Esophagus muscularis mucosa (tissue), 4 donors: ENCODE measurements at regions not wholly inside any gene's neighbourhood (a gene's known extent, or its start where the extent isn't known, plus 50 kb on each side); places are given as distances from the start of the nearest gene placed in this dataset.
"Not testable (repeated sequence)": the region's sequence is repeated elsewhere in the genome, so short reads cannot be mapped to it uniquely, and the experiment has no call there.

ENCODE experiments used
- DNase-seq: peaks from one replicate; pipeline ENCODE4 v3.0.0-alpha.2; 2017; ENCODE audit errors: extremely low spot score
- H3K27ac ChIP-seq, 4 donors: fragments of 200-600 bp; sonication (generic); replicated peaks in 1 of 4; 1 replicate in 3 of 4; 2 replicates in 1 of 4; pipeline ENCODE4 v1.5.1; 2016 to 2019; ENCODE audit warnings: mild to moderate bottlenecking in 1 of 4
- H3K27me3 ChIP-seq, 4 donors: fragments of 200-600 bp; sonication (generic); one replicate each; pipeline versions ENCODE4 v1.5.1 to v1.6.0; 2016 to 2019
- H3K36me3 ChIP-seq, 4 donors: fragments of 200-600 bp; sonication (generic); one replicate each; pipeline ENCODE4 v1.5.1; 2016 to 2019
- H3K4me1 ChIP-seq, 4 donors: fragments of 200-600 bp; sonication (generic); one replicate each; pipeline ENCODE4 v1.5.1; 2016 to 2019
- H3K4me3 ChIP-seq, 4 donors: fragments of 200-600 bp; sonication (generic); 1 replicate in 2 of 4; 2 replicates in 2 of 4; pipeline ENCODE4 v1.5.1; 2016 to 2019; ENCODE audit warnings: mild to moderate bottlenecking in 4 of 4, moderate library complexity in 1 of 4
- H3K9me3 ChIP-seq, 4 donors: fragments of 200-600 bp; sonication (generic); 1 replicate in 3 of 4; 2 replicates in 1 of 4; pipeline ENCODE4 v1.5.1; 2016 to 2019
- EP300 ChIP-seq: sonication (generic); formaldehyde crosslinking; IDR thresholded peaks from one replicate; pipeline ENCODE4 v1.6.1; 2017; ENCODE audit warnings: antibody characterized with exemption
- POLR2A ChIP-seq: fragments of 450-650 bp; IDR thresholded peaks from one replicate; pipeline ENCODE4 v1.6.1; 2017; ENCODE audit warnings: antibody characterized with exemption, moderate library complexity, mild to moderate bottlenecking, low read depth
- POLR2AphosphoS5 ChIP-seq, 2 donors: sonication (generic); formaldehyde crosslinking; IDR thresholded peaks; one replicate each; pipeline ENCODE4 v1.6.1; 2017; ENCODE audit warnings: antibody characterized with exemption in 2 of 2
- WGBS: methylation state at CpG from one replicate; pipeline ENCODE4 v1.1.5; 2018; 5-methylcytosine and 5-hydroxymethylcytosine counted together
- intact Hi-C: fragments of 100-400 bp; cut with DNase I; formaldehyde crosslinking; loops from one replicate; pipeline ENCODE4 v1.15.1; 2023
- TF ChIP-seq, protein P1 (sequence below), 3 experiments: fragments of 200-600 bp in 2 of 3; fragments of 450-650 bp in 1 of 3; sonication (generic) in 2 of 3; IDR thresholded peaks; one replicate each; pipeline ENCODE4 v1.5.1; 2017 to 2019; ENCODE audit warnings: antibody characterized with exemption in 3 of 3, mild to moderate bottlenecking in 2 of 3, moderate library complexity in 1 of 3

DNA sequence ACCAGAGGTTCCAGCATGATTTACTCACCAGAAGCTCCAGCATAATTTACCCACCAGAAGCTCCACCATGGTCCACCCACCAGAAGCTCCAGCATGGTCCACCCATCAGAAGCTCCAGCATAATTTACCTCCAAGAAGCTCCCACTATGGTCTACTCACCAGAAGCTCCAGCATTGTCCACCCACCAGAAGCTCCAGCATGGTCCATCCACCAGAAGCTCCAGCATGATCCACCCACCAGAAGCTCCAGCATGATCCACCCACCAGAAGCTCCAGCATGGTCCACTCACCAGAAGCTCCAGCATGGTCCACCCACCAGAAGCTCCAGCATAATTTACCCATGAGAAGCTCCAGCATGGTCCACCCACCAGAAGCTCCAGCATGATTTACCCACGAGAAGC is 4490.7 kb upstream of the OR11H1 start:
- DNase-seq, H3K4me1 ChIP-seq, H3K27ac ChIP-seq, H3K36me3 ChIP-seq, intact Hi-C loops, H3K4me3 ChIP-seq: not testable (repeated sequence)
- 54% methylated on average over 1 of the region's 1 CpG for WGBS
- Histone ChIP-seq H3K9me3 (peaks cover 0 to 85% (median 62%) of the 10 kb centered on the region in 4 donors), H3K27me3 (peaks cover 0 to 33% (median 0%) of the 10 kb centered on the region in 4 donors)

DNA sequence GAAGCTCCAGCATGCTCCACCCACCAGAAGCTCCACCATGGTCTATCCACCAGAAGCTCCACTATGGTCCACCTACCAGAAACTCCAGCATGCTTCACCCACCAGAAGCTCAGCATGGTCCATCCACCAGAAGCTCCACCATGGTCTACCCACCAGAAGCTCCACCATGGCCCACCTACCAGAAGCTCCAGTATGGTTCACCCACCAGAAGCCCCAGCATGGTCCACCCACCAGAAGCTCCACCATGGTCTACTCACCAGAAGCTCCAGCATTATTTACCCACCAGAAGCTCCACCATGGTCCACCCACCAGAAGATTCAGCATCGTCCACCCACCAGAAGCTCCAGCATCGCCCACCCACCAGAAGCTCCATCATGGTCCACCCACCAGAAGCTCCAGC is 4490.2 kb upstream of the OR11H1 start:
- H3K4me1 ChIP-seq, H3K36me3 ChIP-seq, intact Hi-C loops, H3K27ac ChIP-seq, H3K4me3 ChIP-seq: not testable (repeated sequence)
- Histone ChIP-seq H3K27me3 (peaks cover 0 to 29% (median 0%) of the 10 kb centered on the region in 4 donors), H3K9me3 (peaks cover 0 to 81% (median 58%) of the 10 kb centered on the region in 4 donors)
- 70% methylated on average over 2 of the region's 2 CpGs for WGBS
- DNase-seq: peak; percentile 97

DNA sequence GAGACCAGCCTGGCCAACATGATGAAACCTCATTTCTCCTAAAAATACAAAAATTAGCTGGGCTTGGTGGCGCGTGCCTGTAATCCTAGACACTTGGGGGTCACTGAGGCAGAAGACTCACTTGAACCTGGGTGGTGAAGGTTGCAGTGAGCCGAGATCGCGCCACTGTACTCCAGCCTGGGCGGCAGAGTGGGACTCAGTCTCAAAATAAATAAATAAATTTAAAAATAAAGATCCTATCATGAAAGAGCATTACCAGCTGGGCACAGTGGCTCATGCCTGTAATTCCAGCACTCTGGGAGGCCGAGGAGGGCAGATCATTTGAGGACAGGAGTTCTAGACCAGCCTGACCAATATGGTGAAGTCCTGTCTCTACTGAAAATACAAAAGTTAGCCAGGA is 4489.2 kb upstream of the OR11H1 start:
- Histone ChIP-seq H3K9me3 (peaks cover 0 to 78% (median 55%) of the 10 kb centered on the region in 4 donors), H3K27me3 (peaks cover 0 to 22% (median 0%) of the 10 kb centered on the region in 4 donors)
- H3K4me1 ChIP-seq, H3K27ac ChIP-seq, H3K4me3 ChIP-seq, intact Hi-C loops, H3K36me3 ChIP-seq: not testable (repeated sequence)
- peak; percentile 93 for DNase-seq
- 76% methylated on average over 7 of the region's 7 CpGs for WGBS

DNA sequence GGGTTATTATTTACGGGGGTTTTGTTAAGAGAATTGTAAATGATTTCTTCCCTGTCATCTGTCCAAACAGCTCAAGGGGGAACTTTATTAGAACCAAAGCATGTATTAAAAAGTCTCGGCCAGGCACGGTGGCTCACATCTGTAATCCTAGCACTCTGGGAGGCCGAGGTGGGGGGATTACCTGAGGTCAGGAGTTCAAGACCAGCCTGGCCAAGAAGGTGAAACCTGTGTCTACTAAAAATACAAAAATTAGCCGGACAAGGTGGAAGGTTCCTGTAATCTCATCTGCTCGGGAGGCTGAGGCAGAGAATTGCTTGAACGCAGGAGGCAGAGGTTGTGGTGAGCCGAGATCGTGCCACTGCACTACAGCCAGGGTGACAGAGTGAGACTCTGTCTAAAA is 4486.6 kb upstream of the OR11H1 start:
- Histone ChIP-seq H3K27me3 (peaks cover 0 to 15% (median 0%) of the 10 kb centered on the region in 4 donors), H3K9me3 (peaks cover 0 to 57% (median 42%) of the 10 kb centered on the region in 4 donors)
- WGBS: 67% methylated on average over 9 of the region's 9 CpGs
- H3K27ac ChIP-seq, H3K4me3 ChIP-seq, DNase-seq, H3K4me1 ChIP-seq, intact Hi-C loops, H3K36me3 ChIP-seq: not testable (repeated sequence)

DNA sequence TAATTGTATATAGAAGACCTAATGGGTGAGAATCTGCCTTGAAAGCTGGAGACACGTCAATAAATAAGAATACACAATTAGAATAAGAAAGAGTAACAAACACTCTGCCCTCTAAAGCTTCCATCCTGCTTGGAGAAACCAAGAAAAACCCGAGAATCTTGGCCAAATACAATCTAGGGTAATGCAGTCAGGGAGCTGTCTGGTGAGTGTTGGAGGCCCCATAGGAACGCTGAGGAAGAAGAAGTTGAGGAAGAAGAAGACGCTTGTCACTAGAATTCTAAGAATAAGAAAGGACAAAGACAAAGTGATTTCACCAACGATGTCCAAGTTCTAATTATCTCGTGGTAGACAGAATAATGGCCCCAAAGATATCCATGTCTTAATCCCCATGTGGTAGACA is 4485.9 kb upstream of the OR11H1 start:
- intact Hi-C loops: no loop called here
- no peaks in the 10 kb centered on the region for H3K4me1 ChIP-seq
- TF ChIP-seq POLR2AphosphoS5 (IDR thresholded peaks at IDR 0.05) (no peak), POLR2A (no peak), EP300 (no peak)
- TF ChIP-seq, protein P1, sequence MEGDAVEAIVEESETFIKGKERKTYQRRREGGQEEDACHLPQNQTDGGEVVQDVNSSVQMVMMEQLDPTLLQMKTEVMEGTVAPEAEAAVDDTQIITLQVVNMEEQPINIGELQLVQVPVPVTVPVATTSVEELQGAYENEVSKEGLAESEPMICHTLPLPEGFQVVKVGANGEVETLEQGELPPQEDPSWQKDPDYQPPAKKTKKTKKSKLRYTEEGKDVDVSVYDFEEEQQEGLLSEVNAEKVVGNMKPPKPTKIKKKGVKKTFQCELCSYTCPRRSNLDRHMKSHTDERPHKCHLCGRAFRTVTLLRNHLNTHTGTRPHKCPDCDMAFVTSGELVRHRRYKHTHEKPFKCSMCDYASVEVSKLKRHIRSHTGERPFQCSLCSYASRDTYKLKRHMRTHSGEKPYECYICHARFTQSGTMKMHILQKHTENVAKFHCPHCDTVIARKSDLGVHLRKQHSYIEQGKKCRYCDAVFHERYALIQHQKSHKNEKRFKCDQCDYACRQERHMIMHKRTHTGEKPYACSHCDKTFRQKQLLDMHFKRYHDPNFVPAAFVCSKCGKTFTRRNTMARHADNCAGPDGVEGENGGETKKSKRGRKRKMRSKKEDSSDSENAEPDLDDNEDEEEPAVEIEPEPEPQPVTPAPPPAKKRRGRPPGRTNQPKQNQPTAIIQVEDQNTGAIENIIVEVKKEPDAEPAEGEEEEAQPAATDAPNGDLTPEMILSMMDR (IDR thresholded peaks at IDR 0.05): no peak
- no peak overlapping the region for H3K27ac ChIP-seq
- H3K4me3 ChIP-seq: no peak overlapping the region
- 44% methylated on average over 6 of the region's 6 CpGs for WGBS
- peaks cover 0 to 50% (median 35%) of the 10 kb centered on the region in 4 donors for H3K9me3 ChIP-seq
- DNase-seq: no peak
- H3K36me3 ChIP-seq: no peaks in the 10 kb centered on the region
- H3K27me3 ChIP-seq: peaks cover 0 to 15% (median 0%) of the 10 kb centered on the region in 4 donors

DNA sequence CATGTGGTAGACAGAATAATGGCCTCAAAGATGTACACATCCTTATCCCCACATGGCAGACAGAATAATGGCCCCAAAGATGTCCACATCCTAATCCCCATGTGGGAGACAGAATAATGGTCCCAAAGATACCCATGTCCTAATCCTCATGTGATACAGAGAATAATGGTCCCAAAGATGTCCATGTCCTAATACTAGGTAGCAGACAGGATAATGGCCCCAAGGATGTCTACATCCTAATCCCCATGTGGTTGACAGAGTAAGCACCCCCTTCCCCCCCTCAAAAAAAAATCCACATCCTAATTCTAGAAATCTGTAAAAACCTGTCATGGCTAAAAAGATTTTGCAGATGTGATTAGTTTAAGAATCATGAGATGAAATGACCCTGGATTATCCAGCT is 4484.7 kb upstream of the OR11H1 start:
- intact Hi-C loops: not testable (repeated sequence)
- H3K9me3 ChIP-seq: peaks cover 0 to 39% (median 25%) of the 10 kb centered on the region in 4 donors
- peak; percentile 92 for DNase-seq

DNA sequence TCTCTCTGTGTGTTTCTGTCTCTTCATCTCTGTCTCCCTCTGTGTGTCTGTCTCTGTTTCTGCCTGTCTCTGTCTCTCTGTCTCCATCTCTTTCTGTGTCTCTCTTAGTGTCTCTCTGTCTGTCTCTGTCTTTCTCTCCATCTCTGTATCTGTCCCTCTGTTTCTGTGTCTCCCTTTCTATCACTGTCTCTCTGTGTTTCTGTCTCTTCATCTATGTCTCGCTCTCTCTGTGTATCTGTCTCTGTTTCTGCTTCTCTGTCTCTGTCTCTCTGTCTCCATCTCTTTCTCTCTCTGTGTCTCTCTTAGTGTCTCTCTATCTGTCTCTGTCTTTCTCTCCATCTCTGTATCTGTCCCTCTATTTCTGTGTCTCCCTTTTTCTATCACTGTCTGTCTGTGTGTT is 4479.1 kb upstream of the OR11H1 start:
- H3K4me3 ChIP-seq, intact Hi-C loops, H3K27ac ChIP-seq, H3K27me3 ChIP-seq, H3K36me3 ChIP-seq, H3K4me1 ChIP-seq, DNase-seq: not testable (repeated sequence)
- H3K9me3 ChIP-seq: peaks cover 0 to 11% (median 4%) of the 10 kb centered on the region in 4 donors
- WGBS: 84% methylated on average over 1 of the region's 1 CpG

More for the DNA sequence above, 4484.7 kb upstream of the OR11H1 start:
- H3K4me3 ChIP-seq, H3K27ac ChIP-seq, H3K36me3 ChIP-seq, H3K4me1 ChIP-seq: not testable (repeated sequence)
- peaks cover 0 to 15% (median 0%) of the 10 kb centered on the region in 4 donors for H3K27me3 ChIP-seq

DNA sequence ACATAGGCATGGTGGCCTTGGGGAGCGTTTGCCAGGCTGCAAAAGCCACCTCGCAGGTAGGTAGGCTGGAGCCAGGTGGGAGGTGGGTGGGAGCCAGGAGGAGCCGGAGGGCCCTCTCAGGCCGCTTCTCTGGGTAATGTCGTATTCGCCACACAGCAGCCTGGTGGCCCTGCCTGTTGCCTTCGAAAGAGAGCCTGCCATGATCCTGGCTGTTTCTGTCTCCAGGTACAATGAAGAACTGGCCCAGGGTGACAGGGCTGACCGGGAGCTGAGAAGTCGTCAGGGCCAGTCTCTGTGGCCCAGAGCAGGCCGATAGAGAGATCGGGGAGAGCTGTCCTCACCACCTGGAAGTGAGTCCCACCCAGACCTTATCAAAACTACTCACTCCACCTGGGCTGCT is 4477.8 kb upstream of the OR11H1 start:
- intact Hi-C loops, H3K4me1 ChIP-seq, H3K36me3 ChIP-seq, DNase-seq, H3K4me3 ChIP-seq, H3K27ac ChIP-seq: not testable (repeated sequence)
- WGBS: 80% methylated on average over 1 of the region's 11 CpGs
- Histone ChIP-seq H3K9me3 (peaks cover 0 to 22% (median 13%) of the 10 kb centered on the region in 4 donors), H3K27me3 (peaks cover 0 to 14% (median 0%) of the 10 kb centered on the region in 4 donors)

DNA sequence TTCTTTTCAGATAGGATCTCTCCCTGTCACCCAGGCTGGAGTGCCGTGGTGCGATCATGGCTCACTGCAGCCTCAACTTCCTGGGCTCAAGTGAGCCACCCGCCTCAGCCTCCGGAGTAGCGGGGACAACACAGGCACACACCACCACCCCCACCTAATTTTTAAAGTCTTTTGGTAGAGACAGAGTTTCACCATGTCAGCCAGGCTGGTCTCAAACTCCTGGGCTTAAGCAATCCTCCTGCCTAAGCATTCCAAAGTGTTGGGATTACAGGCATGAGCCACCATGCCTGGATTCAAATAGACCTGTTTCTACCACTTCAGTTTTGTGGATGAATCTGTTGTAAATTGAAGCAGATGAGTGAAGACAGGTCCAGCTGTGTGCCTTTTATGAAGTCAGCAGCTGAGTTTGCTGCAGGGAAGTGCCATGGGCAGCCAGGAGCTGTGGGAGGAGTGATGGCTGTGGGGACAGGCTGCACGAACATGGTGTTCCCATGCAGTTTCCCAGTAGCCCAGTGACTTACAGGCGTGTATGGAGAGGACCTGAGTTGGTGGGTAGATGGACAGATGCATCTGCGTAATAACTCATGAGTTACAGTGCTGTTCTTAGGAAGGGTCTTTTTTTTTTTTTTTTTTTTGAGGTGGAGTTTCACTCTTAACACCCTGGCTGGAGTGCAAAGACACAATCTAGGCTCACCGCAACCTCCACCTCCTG is 4476.4 kb upstream of the OR11H1 start:
- 70% methylated on average over 8 of the region's 9 CpGs for WGBS
- H3K4me3 ChIP-seq, H3K4me1 ChIP-seq, DNase-seq, intact Hi-C loops, H3K36me3 ChIP-seq, H3K27ac ChIP-seq: not testable (repeated sequence)
- peaks cover 0 to 18% (median 0%) of the 10 kb centered on the region in 4 donors for H3K27me3 ChIP-seq
- H3K9me3 ChIP-seq: peaks cover 0 to 27% (median 14%) of the 10 kb centered on the region in 4 donors

DNA sequence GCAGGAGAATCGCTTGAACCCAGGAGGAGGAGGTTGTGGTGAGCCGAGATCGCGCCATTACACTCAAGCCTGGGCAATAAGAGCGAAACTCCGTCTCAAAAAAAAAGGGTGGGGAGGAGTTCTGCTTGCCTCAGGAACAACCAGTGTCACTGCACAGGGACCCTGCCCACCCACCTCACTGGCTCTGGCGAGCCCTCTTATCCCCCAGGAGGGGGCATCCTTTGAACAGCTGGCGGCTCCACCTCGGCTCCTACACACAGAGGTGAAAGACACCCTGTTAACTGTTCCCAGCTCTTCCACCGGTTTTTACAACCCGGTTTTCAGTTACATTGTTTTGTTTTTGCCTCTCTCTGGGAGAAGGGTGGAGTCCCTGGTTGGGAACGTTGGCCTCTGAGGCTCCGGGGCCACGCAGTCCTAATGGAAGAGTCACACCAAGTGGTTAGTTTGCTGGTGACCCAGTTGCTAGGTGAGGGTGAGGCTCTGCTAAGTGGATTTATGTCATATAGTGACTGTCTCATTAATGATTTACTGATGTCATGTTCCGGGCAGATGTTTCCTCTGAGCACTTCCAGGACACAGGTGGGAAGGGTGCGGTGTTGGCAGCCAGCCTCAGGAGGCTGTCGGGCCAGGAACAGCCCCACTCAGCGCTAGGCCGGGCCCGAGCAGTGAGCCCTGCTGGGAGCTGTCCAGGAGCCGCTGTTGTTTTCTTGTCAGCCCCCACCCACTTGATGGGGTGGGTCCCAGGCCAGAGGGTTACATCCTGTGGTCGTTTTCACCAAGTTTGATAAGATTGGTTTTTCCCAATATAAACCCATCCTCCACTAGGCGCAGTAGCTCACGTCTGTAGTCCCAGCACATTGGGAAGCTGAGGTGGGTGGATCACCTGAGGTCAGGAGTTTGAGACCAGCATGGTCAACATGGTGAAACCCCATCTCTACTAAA is 4474.3 kb upstream of the OR11H1 start:
- H3K27me3 ChIP-seq: peaks cover 0 to 23% (median 0%) of the 10 kb centered on the region in 4 donors
- 64% methylated on average over 24 of the region's 24 CpGs for WGBS
- H3K4me3 ChIP-seq, H3K27ac ChIP-seq, H3K36me3 ChIP-seq, H3K4me1 ChIP-seq, intact Hi-C loops: not testable (repeated sequence)
- peak; percentile 92 for DNase-seq
- H3K9me3 ChIP-seq: peaks cover 0 to 35% (median 29%) of the 10 kb centered on the region in 4 donors

DNA sequence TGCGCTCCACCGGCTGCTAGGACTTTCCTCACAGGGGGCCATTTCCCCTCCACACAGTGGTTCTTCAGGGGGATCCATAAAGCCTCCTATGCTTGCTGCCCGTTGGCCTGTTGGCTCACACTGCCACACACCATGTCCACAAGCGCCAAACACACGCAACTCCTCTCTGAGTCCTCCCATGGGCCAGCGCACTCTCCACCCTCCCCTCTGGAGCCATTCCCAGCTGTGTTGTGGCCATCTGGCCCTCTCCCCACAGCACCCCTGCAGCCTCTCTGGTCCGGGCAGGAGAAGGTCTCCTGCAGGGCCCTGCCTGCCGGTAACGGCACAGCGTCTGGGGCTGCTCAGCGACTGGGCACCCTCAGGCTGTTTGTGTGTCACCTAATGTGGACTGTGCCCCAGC is 4473.3 kb upstream of the OR11H1 start:
- WGBS: 68% methylated on average over 11 of the region's 11 CpGs
- peaks cover 0 to 34% (median 27%) of the 10 kb centered on the region in 4 donors for H3K9me3 ChIP-seq
- H3K4me3 ChIP-seq, H3K27ac ChIP-seq, H3K36me3 ChIP-seq, H3K4me1 ChIP-seq, intact Hi-C loops: not testable (repeated sequence)
- DNase-seq: peak; percentile 92
- peaks cover 0 to 23% (median 0%) of the 10 kb centered on the region in 4 donors for H3K27me3 ChIP-seq
